ENCODE measurements at regions not wholly inside any gene's neighbourhood (a gene's known extent, or its start where the extent isn't known, plus 50 kb on each side); places are given as distances from the start of the nearest gene placed in this dataset.

DNA sequence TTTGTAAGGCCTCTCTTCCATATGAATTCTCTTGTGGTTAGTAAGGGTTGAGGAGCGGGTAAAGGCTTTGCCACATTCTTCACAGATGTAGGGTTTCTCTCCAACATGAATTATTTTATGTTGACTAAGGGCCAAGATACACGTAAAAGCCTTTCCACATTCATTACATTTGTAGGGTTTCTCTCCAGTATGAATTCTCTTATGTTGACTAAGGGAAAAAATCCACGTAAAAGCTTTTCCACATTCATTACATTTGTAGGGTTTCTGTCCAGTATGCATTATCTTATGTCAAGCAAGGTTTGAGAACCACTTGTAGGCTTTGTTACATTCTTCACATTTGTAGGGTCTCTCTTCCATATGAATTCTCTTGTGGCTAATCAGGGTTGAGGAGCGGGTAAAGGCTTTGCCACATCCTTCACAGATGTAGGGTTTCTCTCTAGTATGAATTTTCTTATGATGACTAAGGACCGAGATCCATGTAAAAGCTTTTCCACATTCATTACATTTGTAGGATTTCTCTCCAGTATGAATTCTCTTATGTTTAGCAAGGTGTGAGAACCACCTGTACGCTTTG lies 493.0 kb downstream of the ZNF479 start:
- TF ChIP-seq EZH2 (IDR thresholded peaks at IDR 0.05; ENCODE audit: insufficient read depth, poor library complexity, severe bottlenecking), result no peak
- no peak for TF ChIP-seq EZH2phosphoT487 (IDR thresholded peaks at IDR 0.05; ENCODE audit: insufficient read depth, low read depth)

Measured in GM23248 (cell line).